A549 (cell line): ENCODE measurements at regions not wholly inside any gene's neighbourhood (a gene's known extent, or its start where the extent isn't known, plus 50 kb on each side); places are given as distances from the start of the nearest gene placed in this dataset.

Experiments
- ATAC-seq, 2 experiments: fragments of 200-7000 bp in 1 of 2; fragments of >200 bp in 1 of 2; cut with Nextera tagmentation in 1 of 2; cut with Tn5 transposase in 1 of 2; 3 replicates each; pipeline versions ENCODE4 v1.8.0 to v1.9.1; 2018 to 2020; ENCODE audit warnings: mild to moderate bottlenecking in 1 of 2, moderate library complexity in 1 of 2
- CTCF ChIA-PET: fragments of 300-600 bp; sonication (Branson Sonifier 250); formaldehyde crosslinking; extraction: SDS; loops from one replicate; lab custom pipeline; 2021; ENCODE audit warnings: antibody characterized with exemption, inconsistent platforms; lab: Yijun Ruan, JAX
- POLR2A ChIA-PET: fragments of 350-600 bp; formaldehyde crosslinking; extraction: SDS; loops from one replicate; lab custom pipeline; 2021; ENCODE audit warnings: antibody characterized with exemption, inconsistent platforms; lab: Yijun Ruan, JAX
- DNase-seq, 2 experiments: peaks; one replicate each; pipeline versions ENCODE4 v3.0.0 to v3.0.0-alpha.2; 2011 to 2016; ENCODE audit warnings: low read depth in 1 of 2, low spot score in 1 of 2
- FAIRE-seq: peaks from 2 replicates; lab custom pipeline; 2011; peaks lifted over from hg19 to GRCh38; lab: Jason Lieb, UNC
- H3K27ac ChIP-seq, 2 experiments: fragments of >200 bp; sonication (Bioruptor Twin); formaldehyde crosslinking; 3 replicates each; pipeline ENCODE4 v1.5.1; 2016 to 2017
- H3K4me1 ChIP-seq: fragments of >200 bp; sonication (Bioruptor Twin); formaldehyde crosslinking; 3 replicates; pipeline ENCODE4 v1.6.1; 2016
- H3K4me2 ChIP-seq: fragments of >200 bp; sonication (Bioruptor Twin); formaldehyde crosslinking; 3 replicates; pipeline ENCODE4 v1.6.1; 2016
- H3K4me3 ChIP-seq: fragments of >200 bp; sonication (Bioruptor Twin); formaldehyde crosslinking; 3 replicates; pipeline ENCODE4 v1.5.1; 2016
- H3K9me3 ChIP-seq: fragments of >200 bp; sonication (Bioruptor Twin); formaldehyde crosslinking; 3 replicates; pipeline ENCODE4 v1.6.1; 2016
- CEBPB ChIP-seq, 2 experiments: fragments of >200 bp in 1 of 2; sonication (Bioruptor Twin) in 1 of 2; formaldehyde crosslinking in 1 of 2; IDR thresholded peaks; 2 replicates each; pipeline ENCODE4 v1.6.1; 2012 to 2016
- EHF ChIP-seq: fragments of 250-450 bp; sonication (Bioruptor Pico); IDR thresholded peaks from 2 replicates; pipeline ENCODE4 v1.5.0; 2020; ENCODE audit warnings: mild to moderate bottlenecking
- FOSL2 ChIP-seq, 2 experiments: fragments of 450-650 bp in 1 of 2; fragments of >200 bp in 1 of 2; sonication (Bioruptor Twin) in 1 of 2; formaldehyde crosslinking; IDR thresholded peaks; 2 replicates each; pipeline versions ENCODE4 v1.5.0 to v1.6.1; 2016 to 2020; ENCODE audit warnings: mild to moderate bottlenecking in 1 of 2, moderate library complexity in 1 of 2
- HDAC2 ChIP-seq: fragments of 200-600 bp; sonication (generic); IDR thresholded peaks from 2 replicates; pipeline ENCODE4 v1.6.1; 2016
- HMGXB4 ChIP-seq: fragments of 250-450 bp; sonication (Bioruptor Pico); IDR thresholded peaks from 2 replicates; pipeline ENCODE4 v1.5.0; 2021; ENCODE audit warnings: mild to moderate bottlenecking, moderate library complexity, borderline replicate concordance
- HOXB13 ChIP-seq: fragments of 250-450 bp; sonication (Bioruptor Pico); IDR thresholded peaks from 2 replicates; pipeline ENCODE4 v1.5.0; 2020; ENCODE audit warnings: low read depth, mild to moderate bottlenecking, moderate library complexity
- JUN ChIP-seq, 2 experiments: fragments of >200 bp; sonication (Bioruptor Twin); formaldehyde crosslinking; IDR thresholded peaks; 2 replicates in 1 of 2; 3 replicates in 1 of 2; pipeline ENCODE4 v1.6.1; 2016 to 2017
- MAFK ChIP-seq: fragments of 450-650 bp; IDR thresholded peaks from 2 replicates; pipeline ENCODE4 v1.6.1; 2014; ENCODE audit not compliant: partially characterized antibody
- NPAS2 ChIP-seq: fragments of 250-450 bp; sonication (Bioruptor Pico); IDR thresholded peaks from 2 replicates; pipeline ENCODE4 v1.8.0; 2022; ENCODE audit warnings: mild to moderate bottlenecking, moderate library complexity, borderline replicate concordance
- NR3C1 ChIP-seq: fragments of >200 bp; sonication (Bioruptor Twin); formaldehyde crosslinking; IDR thresholded peaks from 3 replicates; pipeline ENCODE4 v1.6.1; 2017
- POLR2A ChIP-seq: IDR thresholded peaks from 2 replicates; pipeline ENCODE4 v1.6.1; 2012; ENCODE audit warnings: mild to moderate bottlenecking, low read length
- RCOR1 ChIP-seq: fragments of 150-350 bp; IDR thresholded peaks from 2 replicates; pipeline ENCODE4 v1.6.1; 2014; ENCODE audit warnings: antibody characterized with exemption, low read length, low read depth
- SREBF2 ChIP-seq: fragments of 450-650 bp; IDR thresholded peaks from 2 replicates; pipeline ENCODE4 v1.6.1; 2014; ENCODE audit warnings: mild to moderate bottlenecking, moderate library complexity
- USF2 ChIP-seq: fragments of 450-650 bp; IDR thresholded peaks from 2 replicates; pipeline ENCODE4 v1.6.1; 2014; ENCODE audit warnings: antibody characterized with exemption
- ZC3H11A ChIP-seq: fragments of 450-650 bp; IDR thresholded peaks from 2 replicates; pipeline ENCODE4 v1.6.1; 2014; ENCODE audit warnings: antibody characterized with exemption, mild to moderate bottlenecking
- ZNF302 ChIP-seq: fragments of 250-450 bp; sonication (Bioruptor Pico); IDR thresholded peaks from 2 replicates; pipeline ENCODE4 v1.9.0; 2021; ENCODE audit warnings: inconsistent platforms, mild to moderate bottlenecking, moderate library complexity
- ZSCAN20 ChIP-seq: fragments of 250-450 bp; sonication (Bioruptor Pico); IDR thresholded peaks from 2 replicates; pipeline ENCODE4 v1.8.0; 2022; ENCODE audit warnings: mild to moderate bottlenecking, moderate library complexity
- WGBS: methylation state at CpG from one replicate; pipeline ENCODE4 v1.1.6; 2017; ENCODE audit errors: missing lambda C conversion rate; 5-methylcytosine and 5-hydroxymethylcytosine counted together
- TF ChIP-seq, protein P1 (sequence below): IDR thresholded peaks from 2 replicates; pipeline ENCODE4 v1.6.1; 2012
- TF ChIP-seq, protein P2 (sequence below): fragments of 200-600 bp; sonication (generic); IDR thresholded peaks from 2 replicates; pipeline ENCODE4 v1.6.1; 2016; ENCODE audit warnings: antibody characterized with exemption, mild to moderate bottlenecking, moderate library complexity

DNA sequence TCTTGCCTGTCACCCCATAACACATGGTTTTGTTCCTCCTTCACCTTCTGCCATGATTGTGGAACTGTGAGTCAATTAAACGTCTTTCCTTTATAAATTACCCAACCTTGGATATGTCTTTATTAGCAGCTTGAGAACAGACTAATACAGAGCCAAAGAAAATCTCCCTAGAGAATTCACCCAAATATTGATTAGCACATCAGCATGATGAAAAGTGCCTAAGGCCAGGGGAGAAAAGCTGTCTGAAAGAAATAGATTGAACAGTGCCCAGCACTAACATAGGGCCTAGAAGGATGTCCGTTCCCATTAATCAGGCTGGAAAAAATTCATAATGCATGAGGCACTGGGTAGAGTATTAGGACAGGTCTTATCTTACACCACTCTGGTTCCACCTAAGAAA lies 111.9 kb upstream of the CALN1 start:
- Histone ChIP-seq H3K27ac (no peak overlapping the region), H3K9me3 (no peaks in the 10 kb centered on the region), H3K4me3 (no peak overlapping the region), H3K4me2 (no peak overlapping the region), H3K4me1 (no peaks in the 10 kb centered on the region)
- FAIRE-seq: no peak
- WGBS: 17% methylated on average over 2 of the region's 2 CpGs
- CTCF ChIA-PET: interaction anchor here (1.0 to 1.3 kb wide), 2 partner anchors 29 to 31 kb away, joined by 3 to 4 read pairs; no protein-coding TSS in a partner anchor
- no peak for TF ChIP-seq POLR2A
- TF ChIP-seq MAFK: no peak
- TF ChIP-seq USF2: no peak
- no peak for TF ChIP-seq FOSL2 (IDR thresholded peaks at IDR 0.05)
- TF ChIP-seq FOSL2 (CRISPR knock-in tag; IDR thresholded peaks at IDR 0.05): no peak
- TF ChIP-seq EHF (CRISPR knock-in tag): no peak
- no peak for TF ChIP-seq CEBPB (IDR thresholded peaks at IDR 0.05)
- no peak for TF ChIP-seq NR3C1
- TF ChIP-seq HDAC2: no peak
- no peak for TF ChIP-seq ZSCAN20
- no peak for TF ChIP-seq ZNF302 (CRISPR knock-in tag)
- TF ChIP-seq ZC3H11A: no peak
- no peak for TF ChIP-seq SREBF2
- no peak for TF ChIP-seq RCOR1
- TF ChIP-seq NPAS2 (CRISPR knock-in tag): no peak
- TF ChIP-seq, protein P1, sequence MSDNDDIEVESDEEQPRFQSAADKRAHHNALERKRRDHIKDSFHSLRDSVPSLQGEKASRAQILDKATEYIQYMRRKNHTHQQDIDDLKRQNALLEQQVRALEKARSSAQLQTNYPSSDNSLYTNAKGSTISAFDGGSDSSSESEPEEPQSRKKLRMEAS: no peak
- TF ChIP-seq JUN (IDR thresholded peaks at IDR 0.05): no peak
- TF ChIP-seq, protein P2, sequence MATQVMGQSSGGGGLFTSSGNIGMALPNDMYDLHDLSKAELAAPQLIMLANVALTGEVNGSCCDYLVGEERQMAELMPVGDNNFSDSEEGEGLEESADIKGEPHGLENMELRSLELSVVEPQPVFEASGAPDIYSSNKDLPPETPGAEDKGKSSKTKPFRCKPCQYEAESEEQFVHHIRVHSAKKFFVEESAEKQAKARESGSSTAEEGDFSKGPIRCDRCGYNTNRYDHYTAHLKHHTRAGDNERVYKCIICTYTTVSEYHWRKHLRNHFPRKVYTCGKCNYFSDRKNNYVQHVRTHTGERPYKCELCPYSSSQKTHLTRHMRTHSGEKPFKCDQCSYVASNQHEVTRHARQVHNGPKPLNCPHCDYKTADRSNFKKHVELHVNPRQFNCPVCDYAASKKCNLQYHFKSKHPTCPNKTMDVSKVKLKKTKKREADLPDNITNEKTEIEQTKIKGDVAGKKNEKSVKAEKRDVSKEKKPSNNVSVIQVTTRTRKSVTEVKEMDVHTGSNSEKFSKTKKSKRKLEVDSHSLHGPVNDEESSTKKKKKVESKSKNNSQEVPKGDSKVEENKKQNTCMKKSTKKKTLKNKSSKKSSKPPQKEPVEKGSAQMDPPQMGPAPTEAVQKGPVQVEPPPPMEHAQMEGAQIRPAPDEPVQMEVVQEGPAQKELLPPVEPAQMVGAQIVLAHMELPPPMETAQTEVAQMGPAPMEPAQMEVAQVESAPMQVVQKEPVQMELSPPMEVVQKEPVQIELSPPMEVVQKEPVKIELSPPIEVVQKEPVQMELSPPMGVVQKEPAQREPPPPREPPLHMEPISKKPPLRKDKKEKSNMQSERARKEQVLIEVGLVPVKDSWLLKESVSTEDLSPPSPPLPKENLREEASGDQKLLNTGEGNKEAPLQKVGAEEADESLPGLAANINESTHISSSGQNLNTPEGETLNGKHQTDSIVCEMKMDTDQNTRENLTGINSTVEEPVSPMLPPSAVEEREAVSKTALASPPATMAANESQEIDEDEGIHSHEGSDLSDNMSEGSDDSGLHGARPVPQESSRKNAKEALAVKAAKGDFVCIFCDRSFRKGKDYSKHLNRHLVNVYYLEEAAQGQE: no peak
- TF ChIP-seq HOXB13 (CRISPR knock-in tag): no peak
- no peak for TF ChIP-seq HMGXB4 (CRISPR knock-in tag)
- POLR2A ChIA-PET: no interaction called here
- DNase-seq: no peak
- ATAC-seq: no peak

DNA sequence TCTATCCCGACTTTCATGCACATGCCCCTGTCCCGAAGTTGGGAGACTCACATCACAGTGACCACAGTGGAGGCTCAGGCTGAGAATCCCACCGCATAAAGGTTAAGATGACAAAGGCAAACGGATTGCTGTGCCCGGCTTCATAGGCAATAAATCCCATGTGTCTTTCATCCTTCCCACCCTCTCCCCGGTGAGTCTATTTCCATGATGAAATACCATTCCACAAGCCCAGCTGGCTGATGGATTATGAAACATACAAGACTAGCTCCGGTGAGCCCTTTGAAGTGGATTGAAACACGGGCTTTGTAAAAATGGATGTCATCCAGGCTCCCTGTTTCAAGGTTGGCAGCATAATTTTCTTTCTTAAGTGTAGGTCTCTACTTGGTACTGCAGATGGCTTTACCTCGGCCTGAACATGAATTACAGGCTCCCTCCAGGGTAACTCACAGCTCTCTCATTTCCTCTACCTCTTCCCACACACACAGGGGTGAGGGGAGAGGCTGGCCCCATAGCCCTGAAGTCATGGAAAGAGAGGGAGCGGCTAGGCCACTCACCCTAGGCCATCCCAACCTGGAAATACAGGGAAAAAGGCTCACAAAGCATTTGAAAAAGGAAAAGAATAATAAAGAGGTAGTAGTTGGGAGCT lies 92.0 kb upstream of the CALN1 start:
- Histone ChIP-seq H3K9me3 (no peaks in the 10 kb centered on the region), H3K4me1 (no peaks in the 10 kb centered on the region), H3K27ac (no peak overlapping the region), H3K4me2 (no peak overlapping the region), H3K4me3 (no peak overlapping the region)
- POLR2A ChIA-PET: no interaction called here
- CTCF ChIA-PET: interaction anchor here (5.5 kb wide), 1 partner anchor 10 kb away, joined by 30 read pairs; no protein-coding TSS in a partner anchor
- ATAC-seq (peak in 1 of 2 experiments; percentile 47; a peak in 1 of 6 replicates), DNase-seq (no peak), FAIRE-seq (no peak)
- WGBS: 24% methylated on average over 10 of the region's 10 CpGs
- TF ChIP-seq USF2: no peak
